ENCODE measurements at regions not wholly inside any gene's neighbourhood (a gene's known extent, or its start where the extent isn't known, plus 50 kb on each side); places are given as distances from the start of the nearest gene placed in this dataset.
"Not testable (repeated sequence)": the region's sequence is repeated elsewhere in the genome, so short reads cannot be mapped to it uniquely, and the experiment has no call there.

GRCh38 chr13:48833412-48833811 is 142.3 kb upstream of the FNDC3A start:
- Histone ChIP-seq H3K36me3 (no peaks in the 10 kb centered on the region), H3K27ac (no peak overlapping the region), H3K4me1 (peaks cover 0 to 9% of the 10 kb centered on the region in 2 donors), H3K27me3 (no peaks in the 10 kb centered on the region), H3K9me3 (peaks cover 0 to 25% of the 10 kb centered on the region in 2 donors), H3K4me3 (no peak overlapping the region)
- intact Hi-C loops (cut with DNase I) = no loop called here
- DNase-seq (no peak), ATAC-seq (no peak)
- TF ChIP-seq CTCF (IDR thresholded peaks at IDR 0.05) = no peak

- H3K36me3 ChIP-seq; intact Hi-C loops (cut with DNase I); DNase-seq; ATAC-seq; H3K4me3 ChIP-seq; H3K4me1 ChIP-seq; H3K27me3 ChIP-seq; H3K27ac ChIP-seq: not testable (repeated sequence)
- H3K9me3 ChIP-seq = peaks cover 0 to 25% of the 10 kb centered on the region in 2 donors
These were observed 140.4 kb upstream of the FNDC3A start for GRCh38 chr13:48835326-48835725.

GRCh38 chr13:48838193-48838973 is 137.3 kb upstream of the FNDC3A start:
- no peaks in the 10 kb centered on the region for H3K27me3 ChIP-seq
- DNase-seq (peak in 2 of 4 donors; percentile 16 to 24), ATAC-seq (no peak)
- H3K4me1 ChIP-seq = no peaks in the 10 kb centered on the region
- H3K9me3 ChIP-seq = peaks cover 0 to 17% of the 10 kb centered on the region in 2 donors
- H3K4me3 ChIP-seq = no peak overlapping the region
- H3K36me3 ChIP-seq = no peaks in the 10 kb centered on the region
- H3K27ac ChIP-seq = no peak overlapping the region
- intact Hi-C loops (cut with DNase I) = no loop called here
- TF ChIP-seq CTCF (IDR thresholded peaks at IDR 0.05) = no peak

GRCh38 chr13:48839171-48839570 is 136.5 kb upstream of the FNDC3A start:
- H3K36me3 ChIP-seq = no peaks in the 10 kb centered on the region
- H3K27ac ChIP-seq = no peak overlapping the region
- no peaks in the 10 kb centered on the region for H3K4me1 ChIP-seq
- DNase-seq = no peak
- no peaks in the 10 kb centered on the region for H3K27me3 ChIP-seq
- ATAC-seq = no peak
- H3K4me3 ChIP-seq = no peak overlapping the region
- intact Hi-C loops (cut with DNase I) = no loop called here
- H3K9me3 ChIP-seq = peaks cover 0 to 14% of the 10 kb centered on the region in 2 donors
- no peak for TF ChIP-seq CTCF (IDR thresholded peaks at IDR 0.05)

GRCh38 chr13:48840366-48840765 is 135.3 kb upstream of the FNDC3A start:
- ATAC-seq (no peak), DNase-seq (no peak)
- Histone ChIP-seq H3K4me3 (no peak overlapping the region), H3K36me3 (no peaks in the 10 kb centered on the region), H3K27ac (no peak overlapping the region), H3K9me3 (peaks cover 0 to 2% of the 10 kb centered on the region in 2 donors), H3K27me3 (no peaks in the 10 kb centered on the region), H3K4me1 (no peaks in the 10 kb centered on the region)
- intact Hi-C loops (cut with DNase I) = no loop called here
- TF ChIP-seq CTCF (IDR thresholded peaks at IDR 0.05) = no peak

GRCh38 chr13:48842316-48842715 is 133.4 kb upstream of the FNDC3A start:
- TF ChIP-seq CTCF (IDR thresholded peaks at IDR 0.05) = no peak
- Histone ChIP-seq H3K36me3 (no peaks in the 10 kb centered on the region), H3K27me3 (no peaks in the 10 kb centered on the region), H3K4me1 (no peaks in the 10 kb centered on the region), H3K9me3 (no peaks in the 10 kb centered on the region), H3K27ac (no peak overlapping the region), H3K4me3 (no peak overlapping the region)
- DNase-seq (no peak), ATAC-seq (no peak)
- intact Hi-C loops (cut with DNase I) = no loop called here
